SK-N-SH (cell line): ENCODE measurements at regions not wholly inside any gene's neighbourhood (a gene's known extent, or its start where the extent isn't known, plus 50 kb on each side); places are given as distances from the start of the nearest gene placed in this dataset.

ENCODE experiments used
- CTCF ChIA-PET: fragments of 300-600, 350-600 bp; formaldehyde crosslinking; extraction: SDS; loops from one replicate; lab custom pipeline; 2021; lab: Yijun Ruan, JAX
- POLR2A ChIA-PET: fragments of 350-600 bp; sonication (Branson Sonifier 250); formaldehyde crosslinking; extraction: SDS; loops from one replicate; lab custom pipeline; 2020; ENCODE audit warnings: antibody characterized with exemption, inconsistent platforms; lab: Yijun Ruan, JAX
- DNase-seq: peaks from one replicate; pipeline ENCODE4 v3.0.0; 2012
- H2AFZ ChIP-seq: fragments of 200-600 bp; sonication (generic); 2 replicates; pipeline ENCODE4 v1.8.1; 2016; ENCODE audit warnings: antibody characterized with exemption, mild to moderate bottlenecking, low read depth
- H3F3A ChIP-seq: fragments of 200-600 bp; sonication (generic); replicated peaks from 2 replicates; pipeline ENCODE3; 2016; ENCODE audit warnings: antibody characterized with exemption, mild to moderate bottlenecking; ENCODE audit not compliant: insufficient read depth
- H3K27ac ChIP-seq, 2 experiments: fragments of 200-500 bp in 1 of 2; fragments of 200-600 bp in 1 of 2; sonication (Bioruptor generic) in 1 of 2; sonication (generic), shearing (Covaris generic) in 1 of 2; 2 replicates each; pipeline versions ENCODE4 v1.5.1 to v1.6.1; 2014 to 2016; ENCODE audit warnings: low read depth in 2 of 2, inconsistent platforms in 1 of 2, low read length in 1 of 2, mild to moderate bottlenecking in 1 of 2, mixed read lengths in 1 of 2
- H3K27me3 ChIP-seq: fragments of 200-600 bp; sonication (generic), shearing (Covaris generic); 2 replicates; pipeline ENCODE4 v1.6.1; 2016; ENCODE audit warnings: mixed run types; ENCODE audit not compliant: insufficient read depth
- H3K36me3 ChIP-seq, 2 experiments: fragments of 200-500 bp in 1 of 2; fragments of 200-600 bp in 1 of 2; sonication (Bioruptor generic) in 1 of 2; sonication (generic) in 1 of 2; replicated peaks in 1 of 2; 2 replicates each; pipeline versions ENCODE3 to v1.5.1; 2014 to 2016; ENCODE audit warnings: low read length in 1 of 2, mild to moderate bottlenecking in 1 of 2; ENCODE audit not compliant: insufficient read depth in 2 of 2, control insufficient read depth in 1 of 2
- H3K4me1 ChIP-seq, 2 experiments: fragments of 200-500 bp in 1 of 2; fragments of 200-600 bp in 1 of 2; sonication (Bioruptor generic) in 1 of 2; sonication (generic), shearing (Covaris generic) in 1 of 2; 2 replicates each; pipeline versions ENCODE4 v1.5.1 to v1.6.1; 2014 to 2016; ENCODE audit warnings: low read depth in 1 of 2, low read length in 1 of 2, mixed run types in 1 of 2; ENCODE audit not compliant: insufficient read depth in 2 of 2, control insufficient read depth in 1 of 2
- H3K4me2 ChIP-seq: fragments of 200-600 bp; sonication (generic), shearing (Covaris generic); 2 replicates; pipeline ENCODE4 v1.6.1; 2017; ENCODE audit warnings: mixed run types
- H3K4me3 ChIP-seq, 2 experiments: fragments of 200-500 bp in 1 of 2; fragments of 200-600 bp in 1 of 2; sonication (Bioruptor generic) in 1 of 2; sonication (generic), shearing (Covaris generic) in 1 of 2; 2 replicates each; pipeline versions ENCODE4 v1.5.1 to v1.8.1; 2014 to 2016; ENCODE audit warnings: low read depth in 2 of 2, inconsistent platforms in 1 of 2, low read length in 1 of 2, mild to moderate bottlenecking in 1 of 2, mixed read lengths in 1 of 2, moderate library complexity in 1 of 2
- H3K79me2 ChIP-seq: fragments of 200-600 bp; sonication (generic); 2 replicates; pipeline ENCODE4 v1.8.1; 2017; ENCODE audit warnings: mild to moderate bottlenecking; ENCODE audit not compliant: insufficient read depth
- H3K9ac ChIP-seq: fragments of 200-600 bp; sonication (generic); 2 replicates; pipeline ENCODE4 v1.6.1; 2017; ENCODE audit warnings: mixed run types
- H3K9me2 ChIP-seq: fragments of 200-600 bp; sonication (generic); 2 replicates; pipeline ENCODE4 v1.6.1; 2017; ENCODE audit warnings: mixed run types
- H3K9me3 ChIP-seq: fragments of 200-600 bp; sonication (generic); 2 replicates; pipeline ENCODE4 v1.6.1; 2017; ENCODE audit warnings: mixed run types, mild to moderate bottlenecking, moderate library complexity
- H4K20me1 ChIP-seq: fragments of 200-600 bp; sonication (generic); 2 replicates; pipeline ENCODE4 v1.6.1; 2017; ENCODE audit warnings: mild to moderate bottlenecking, mixed run types; ENCODE audit not compliant: insufficient read depth
- CHD2 ChIP-seq: fragments of 150-350 bp; IDR thresholded peaks from 2 replicates; pipeline ENCODE4 v1.6.1; 2018; ENCODE audit warnings: low read length; ENCODE audit not compliant: partially characterized antibody
- CTCF ChIP-seq: fragments of 200-600 bp; sonication (generic); IDR thresholded peaks from 2 replicates; pipeline ENCODE4 v1.6.1; 2017; ENCODE audit warnings: antibody characterized with exemption, mild to moderate bottlenecking, moderate library complexity
- EP300 ChIP-seq, 2 experiments: IDR thresholded peaks; 2 replicates each; pipeline versions ENCODE4 v1.4.0 to v1.6.1; 2012; ENCODE audit warnings: borderline replicate concordance in 1 of 2, low read depth in 1 of 2, low read length in 1 of 2
- EZH2phosphoT487 ChIP-seq: fragments of 200-600 bp; sonication (generic); IDR thresholded peaks from 2 replicates; pipeline ENCODE4 v1.6.1; 2017; ENCODE audit warnings: low read depth, mixed run types, mild to moderate bottlenecking, antibody characterized with exemption, moderate library complexity, borderline replicate concordance
- IRF3 ChIP-seq: fragments of 150-350 bp; IDR thresholded peaks from 2 replicates; pipeline ENCODE4 v1.6.1; 2016; ENCODE audit warnings: mild to moderate bottlenecking, low read depth, low read length
- MAX ChIP-seq: IDR thresholded peaks from 2 replicates; pipeline ENCODE4 v1.4.0; 2012; ENCODE audit warnings: low read depth
- MEF2A ChIP-seq: IDR thresholded peaks from 2 replicates; pipeline ENCODE4 v1.4.0; 2012; ENCODE audit warnings: low read depth, borderline replicate concordance
- MXI1 ChIP-seq: IDR thresholded peaks from 2 replicates; pipeline ENCODE4 v1.6.1; 2012; ENCODE audit warnings: mild to moderate bottlenecking, low read depth, low read length, improper control_type of control experiment
- NFIC ChIP-seq: IDR thresholded peaks from 2 replicates; pipeline ENCODE4 v1.4.0; 2012; ENCODE audit warnings: borderline replicate concordance
- NRF1 ChIP-seq: IDR thresholded peaks from 2 replicates; pipeline ENCODE4 v1.6.1; 2012; ENCODE audit warnings: low read depth, mild to moderate bottlenecking, low read length
- PBX3 ChIP-seq: IDR thresholded peaks from 2 replicates; pipeline ENCODE4; 2012
- RFX5 ChIP-seq: IDR thresholded peaks from 2 replicates; pipeline ENCODE4 v1.6.1; 2012; ENCODE audit warnings: mild to moderate bottlenecking, improper control_type of control experiment, low read length
- TEAD4 ChIP-seq: IDR thresholded peaks from 2 replicates; pipeline ENCODE4 v1.4.0; 2012; ENCODE audit warnings: mild to moderate bottlenecking, borderline replicate concordance; ENCODE audit not compliant: insufficient read depth
- YY1 ChIP-seq: IDR thresholded peaks from 2 replicates; pipeline ENCODE4 v1.4.0; 2012; ENCODE audit warnings: low read depth, mild to moderate bottlenecking
- WGBS: methylation state at CpG from one replicate; pipeline ENCODE4 v1.1.6; 2017; ENCODE audit warnings: low lambda C conversion rate; 5-methylcytosine and 5-hydroxymethylcytosine counted together

DNA sequence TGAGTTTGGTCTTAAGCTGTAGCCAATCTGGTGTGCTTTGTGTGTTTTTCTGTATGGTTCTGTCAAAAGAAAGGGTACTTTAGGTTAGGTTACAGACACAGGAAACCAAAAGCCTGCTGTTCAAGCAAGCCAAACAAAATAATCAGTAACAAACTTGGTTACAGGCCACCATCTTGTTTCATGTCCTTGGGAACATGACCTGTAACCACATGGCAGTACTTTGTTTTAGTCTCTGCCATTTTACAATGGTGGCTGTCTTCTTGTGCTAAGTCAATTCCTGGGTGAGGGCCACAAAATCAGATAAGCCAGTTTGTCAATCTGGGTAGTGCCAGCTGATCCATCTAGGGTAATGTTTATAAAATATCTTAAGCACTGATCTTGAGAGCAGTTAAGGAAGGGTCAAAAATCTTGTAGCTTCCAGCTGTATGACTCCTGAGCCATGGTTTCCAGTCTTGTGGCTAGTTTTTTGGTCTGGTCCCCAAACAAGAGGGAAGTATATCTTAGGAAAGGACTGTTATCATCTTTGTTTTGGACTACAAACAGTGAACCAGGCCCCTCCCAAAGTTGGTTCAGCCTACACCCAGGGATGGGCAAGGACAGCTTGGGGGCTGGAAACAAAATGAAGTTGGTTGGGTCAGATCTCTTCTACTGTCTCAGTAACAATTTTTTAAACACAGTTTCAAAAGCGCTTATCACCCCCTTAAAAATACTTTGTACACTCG, 90.0 kb downstream of the IGLL5 start:
- no peaks in the 10 kb centered on the region for H4K20me1 ChIP-seq
- H2AFZ ChIP-seq = no peak overlapping the region
- DNase-seq = no peak
- H3K9me3 ChIP-seq = peaks cover 9% of the 10 kb centered on the region; the same call in 1 of the 2 replicates
- no peak overlapping the region for H3K9ac ChIP-seq
- H3K9me2 ChIP-seq = no peaks in the 10 kb centered on the region
- WGBS = 57% methylated on average over 2 of the region's 2 CpGs
- H3K27ac ChIP-seq = no peak overlapping the region
- no peaks in the 10 kb centered on the region for H3K27me3 ChIP-seq
- H3F3A ChIP-seq = no peaks in the 10 kb centered on the region
- H3K4me2 ChIP-seq = no peak overlapping the region
- no peaks in the 10 kb centered on the region for H3K36me3 ChIP-seq
- H3K4me3 ChIP-seq = no peak overlapping the region
- TF ChIP-seq MEF2A = no peak
- no peak for TF ChIP-seq MXI1
- no peak for TF ChIP-seq YY1
- no peak for TF ChIP-seq TEAD4
- TF ChIP-seq MAX = no peak
- no peak for TF ChIP-seq CTCF
- no peak for TF ChIP-seq PBX3
- no peak for TF ChIP-seq NFIC
- no peak for TF ChIP-seq NRF1
- TF ChIP-seq IRF3 = no peak
- no peak for TF ChIP-seq EP300 (IDR thresholded peaks at IDR 0.05; ENCODE audit: borderline replicate concordance in 1 of 2, low read depth in 1 of 2, low read length in 1 of 2)
- TF ChIP-seq, all 33 proteins: peak for 0
- ChIA-PET POLR2A (no interaction called here), CTCF (interaction anchor here (2.1 to 11.7 kb wide), 3 partner anchors 20 to 304 kb away, joined by 8 to 214 read pairs (median 51); no protein-coding TSS in a partner anchor)
- H3K79me2 ChIP-seq = no peaks in the 10 kb centered on the region
- peaks cover 0 to 16% of the 10 kb centered on the region in 2 experiments; a peak in 1 of 4 replicates for H3K4me1 ChIP-seq

- Histone ChIP-seq H2AFZ (no peak overlapping the region), H4K20me1 (no peaks in the 10 kb centered on the region), H3K9ac (no peak overlapping the region), H3K36me3 (no peaks in the 10 kb centered on the region), H3K27ac (no peak overlapping the region), H3K4me1 (peaks cover 0 to 16% of the 10 kb centered on the region in 2 experiments; a peak in 1 of 4 replicates), H3K79me2 (no peaks in the 10 kb centered on the region), H3K4me3 (no peak overlapping the region), H3K27me3 (no peaks in the 10 kb centered on the region), H3K9me2 (no peaks in the 10 kb centered on the region), H3K9me3 (peaks cover 9% of the 10 kb centered on the region; the same call in 1 of the 2 replicates), H3F3A (no peaks in the 10 kb centered on the region), H3K4me2 (no peak overlapping the region)
- POLR2A ChIA-PET = no interaction called here
- no peak for TF ChIP-seq EZH2phosphoT487
- TF ChIP-seq CTCF = no peak
- no peak for TF ChIP-seq MXI1
- no peak for TF ChIP-seq CHD2
- TF ChIP-seq RFX5 = no peak
- no peak for TF ChIP-seq PBX3
- no peak for DNase-seq
- CTCF ChIA-PET = interaction anchor here (11.7 kb wide), 1 partner anchor 21 kb away, joined by 214 read pairs; no protein-coding TSS in a partner anchor
Observed at GRCh38 chr22:22978637-22979036, 91.0 kb downstream of the IGLL5 start.
